ACC112 (cell line): ENCODE measurements at regions not wholly inside any gene's neighbourhood (a gene's known extent, or its start where the extent isn't known, plus 50 kb on each side); places are given as distances from the start of the nearest gene placed in this dataset.

Experiments
- H2AFZ ChIP-seq: fragments of 200-600 bp; sonication (generic); one replicate; pipeline ENCODE4 v1.6.0; 2017; ENCODE audit warnings: antibody characterized with exemption, low read length; ENCODE audit not compliant: unreplicated experiment
- H3K27ac ChIP-seq: fragments of 200-600 bp; sonication (generic); 2 replicates; pipeline ENCODE4 v1.5.1; 2014; ENCODE audit warnings: low read depth, mild to moderate bottlenecking, antibody characterized with exemption, low read length, moderate library complexity
- H3K27me3 ChIP-seq: fragments of 200-600 bp; sonication (generic); 2 replicates; pipeline ENCODE4 v1.6.1; 2014; ENCODE audit warnings: mild to moderate bottlenecking, antibody characterized with exemption, low read length, moderate library complexity, mixed read lengths; ENCODE audit not compliant: insufficient read depth
- H3K36me3 ChIP-seq: fragments of 200-600 bp; sonication (generic); 2 replicates; pipeline ENCODE4 v1.6.1; 2016; ENCODE audit warnings: mild to moderate bottlenecking, antibody characterized with exemption, low read length, moderate library complexity, mixed read lengths; ENCODE audit not compliant: insufficient read depth
- H3K4me1 ChIP-seq: fragments of 200-600 bp; sonication (generic); one replicate; pipeline ENCODE4 v1.6.1; 2016; ENCODE audit warnings: low read length, mixed read lengths; ENCODE audit not compliant: insufficient read depth, unreplicated experiment, control insufficient read depth
- H3K4me3 ChIP-seq: fragments of 200-600 bp; sonication (generic); 2 replicates; pipeline ENCODE4 v1.5.1; 2014; ENCODE audit warnings: mild to moderate bottlenecking, low read depth, low read length
- H3K79me2 ChIP-seq: fragments of 200-600 bp; sonication (generic); one replicate; pipeline ENCODE4 v1.6.0; 2016; ENCODE audit warnings: low read length; ENCODE audit not compliant: control insufficient read depth, unreplicated experiment, insufficient read depth

GRCh38 chr5:155285706-155286105, 272.2 kb downstream of the KIF4B start:
- Histone ChIP-seq H2AFZ (no peak overlapping the region), H3K4me1 (no peaks in the 10 kb centered on the region), H3K4me3 (no peak overlapping the region), H3K27ac (no peak overlapping the region), H3K36me3 (no peaks in the 10 kb centered on the region), H3K79me2 (no peaks in the 10 kb centered on the region), H3K27me3 (no peaks in the 10 kb centered on the region)

GRCh38 chr5:155290937-155291336, 277.4 kb downstream of the KIF4B start:
- no peaks in the 10 kb centered on the region for H3K79me2 ChIP-seq
- no peaks in the 10 kb centered on the region for H3K4me1 ChIP-seq
- H2AFZ ChIP-seq = no peak overlapping the region
- no peak overlapping the region for H3K4me3 ChIP-seq
- no peak overlapping the region for H3K27ac ChIP-seq
- no peaks in the 10 kb centered on the region for H3K36me3 ChIP-seq
- H3K27me3 ChIP-seq = no peaks in the 10 kb centered on the region

DNA sequence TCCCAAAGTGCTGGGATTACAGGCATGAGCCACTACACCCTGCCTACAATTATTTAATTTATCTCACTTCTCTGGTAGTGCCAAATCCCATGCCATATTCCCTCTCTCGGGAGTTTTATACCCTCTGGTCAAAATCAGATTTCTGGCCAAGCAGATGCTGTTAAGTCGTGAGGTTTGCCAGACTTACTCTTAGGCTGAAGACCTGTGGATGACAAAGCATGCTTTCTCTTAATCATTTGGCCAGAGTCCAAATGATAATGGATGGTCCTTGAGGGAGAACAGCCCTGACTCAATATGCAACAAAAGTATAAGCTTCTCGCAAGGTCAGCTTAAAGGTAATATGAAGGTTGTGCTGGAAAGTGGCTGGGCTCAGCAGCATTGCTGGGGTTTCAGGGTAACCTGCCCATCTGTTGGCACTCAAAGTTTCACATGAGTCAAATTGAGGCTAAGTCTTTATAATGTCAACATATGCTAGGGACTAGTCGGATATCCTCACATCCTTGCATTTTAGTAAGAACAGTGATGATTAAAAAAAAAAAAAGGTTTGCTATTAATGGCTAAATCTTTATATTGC, 280.1 kb downstream of the KIF4B start:
- Histone ChIP-seq H3K27me3 (no peaks in the 10 kb centered on the region), H3K4me1 (no peaks in the 10 kb centered on the region), H3K79me2 (no peaks in the 10 kb centered on the region), H2AFZ (no peak overlapping the region), H3K36me3 (no peaks in the 10 kb centered on the region), H3K27ac (no peak overlapping the region), H3K4me3 (no peak overlapping the region)

- H3K27ac ChIP-seq = no peak overlapping the region
- no peak overlapping the region for H3K4me3 ChIP-seq
- no peaks in the 10 kb centered on the region for H3K79me2 ChIP-seq
- no peaks in the 10 kb centered on the region for H3K4me1 ChIP-seq
- no peaks in the 10 kb centered on the region for H3K36me3 ChIP-seq
- no peak overlapping the region for H2AFZ ChIP-seq
- no peaks in the 10 kb centered on the region for H3K27me3 ChIP-seq
These were observed 281.6 kb downstream of the KIF4B start for GRCh38 chr5:155295111-155295510.

GRCh38 chr5:155299386-155300005, 285.9 kb downstream of the KIF4B start:
- H3K27ac ChIP-seq = no peak overlapping the region
- H2AFZ ChIP-seq = no peak overlapping the region
- no peak overlapping the region for H3K4me3 ChIP-seq
- no peaks in the 10 kb centered on the region for H3K27me3 ChIP-seq
- no peaks in the 10 kb centered on the region for H3K4me1 ChIP-seq
- no peaks in the 10 kb centered on the region for H3K36me3 ChIP-seq
- H3K79me2 ChIP-seq = no peaks in the 10 kb centered on the region

GRCh38 chr5:155303120-155303519, 289.6 kb downstream of the KIF4B start:
- no peak overlapping the region for H3K27ac ChIP-seq
- H3K27me3 ChIP-seq = no peaks in the 10 kb centered on the region
- H2AFZ ChIP-seq = no peak overlapping the region
- H3K4me1 ChIP-seq = no peaks in the 10 kb centered on the region
- H3K36me3 ChIP-seq = no peaks in the 10 kb centered on the region
- H3K4me3 ChIP-seq = no peak overlapping the region
- no peaks in the 10 kb centered on the region for H3K79me2 ChIP-seq

DNA sequence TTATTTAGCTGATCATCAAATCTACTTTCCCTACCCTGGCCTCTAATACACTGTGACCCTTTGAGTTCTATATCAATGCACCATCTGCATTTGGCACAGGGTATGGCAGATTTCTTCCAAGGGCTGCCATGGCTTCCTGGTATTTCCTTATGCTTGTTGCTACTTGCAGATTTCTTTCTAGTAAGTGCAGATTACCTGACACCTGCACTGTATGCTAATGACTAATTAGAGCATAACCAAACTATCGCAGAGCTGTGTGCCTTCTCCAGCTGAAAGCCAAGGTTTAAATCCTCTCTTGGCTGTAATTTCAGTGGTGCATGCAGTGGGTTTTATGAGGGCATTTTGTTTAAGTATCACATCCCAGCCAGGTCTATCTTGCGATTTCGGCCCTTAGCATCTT, 293.7 kb downstream of the KIF4B start:
- Histone ChIP-seq H3K79me2 (no peaks in the 10 kb centered on the region), H2AFZ (no peak overlapping the region), H3K36me3 (no peaks in the 10 kb centered on the region)

DNA sequence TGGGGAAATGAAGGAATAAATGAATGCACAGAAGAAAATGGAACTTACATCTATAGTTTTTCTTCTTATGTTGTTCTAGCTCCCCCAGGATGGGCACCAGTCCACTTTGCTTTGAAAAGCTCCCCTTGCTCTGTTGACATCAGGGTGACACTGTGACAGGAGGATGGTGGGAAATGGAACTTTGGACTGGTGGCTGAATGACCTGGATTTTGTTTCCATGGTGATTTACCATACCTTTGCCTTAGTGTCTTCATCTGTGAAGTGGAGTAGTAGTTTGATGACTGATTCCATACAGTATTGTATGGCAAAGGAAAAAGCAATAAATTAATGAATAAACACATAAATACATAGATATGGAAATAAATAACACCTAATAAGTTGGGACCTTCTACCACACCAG, 294.7 kb downstream of the KIF4B start:
- Histone ChIP-seq H2AFZ (no peak overlapping the region), H3K27ac (no peak overlapping the region), H3K79me2 (no peaks in the 10 kb centered on the region), H3K27me3 (no peaks in the 10 kb centered on the region), H3K4me3 (no peak overlapping the region), H3K36me3 (no peaks in the 10 kb centered on the region), H3K4me1 (no peaks in the 10 kb centered on the region)

More for the DNA sequence above, 293.7 kb downstream of the KIF4B start:
- Histone ChIP-seq H3K4me1 (no peaks in the 10 kb centered on the region), H3K27me3 (no peaks in the 10 kb centered on the region), H3K27ac (no peak overlapping the region), H3K4me3 (no peak overlapping the region)

- Histone ChIP-seq H3K36me3 (no peaks in the 10 kb centered on the region), H3K79me2 (no peaks in the 10 kb centered on the region), H3K27ac (no peak overlapping the region), H3K4me1 (no peaks in the 10 kb centered on the region), H2AFZ (no peak overlapping the region), H3K27me3 (no peaks in the 10 kb centered on the region), H3K4me3 (no peak overlapping the region)
These were observed 295.6 kb downstream of the KIF4B start for GRCh38 chr5:155309021-155309746.

GRCh38 chr5:155311721-155312120, 298.2 kb downstream of the KIF4B start:
- H3K27me3 ChIP-seq = no peaks in the 10 kb centered on the region
- H3K27ac ChIP-seq = no peak overlapping the region
- H3K79me2 ChIP-seq = no peaks in the 10 kb centered on the region
- H3K4me3 ChIP-seq = no peak overlapping the region
- no peaks in the 10 kb centered on the region for H3K4me1 ChIP-seq
- H2AFZ ChIP-seq = no peak overlapping the region
- H3K36me3 ChIP-seq = no peaks in the 10 kb centered on the region

- no peaks in the 10 kb centered on the region for H3K79me2 ChIP-seq
These were observed 300.0 kb downstream of the KIF4B start for GRCh38 chr5:155313518-155313917.

More at GRCh38 chr5:155313518-155313917, 300.0 kb downstream of the KIF4B start:
- Histone ChIP-seq H3K27ac (no peak overlapping the region), H3K4me1 (no peaks in the 10 kb centered on the region), H3K27me3 (no peaks in the 10 kb centered on the region), H3K36me3 (no peaks in the 10 kb centered on the region), H2AFZ (no peak overlapping the region), H3K4me3 (no peak overlapping the region)
